Peyer's patch (tissue), 4 donors: ENCODE measurements at regions not wholly inside any gene's neighbourhood (a gene's known extent, or its start where the extent isn't known, plus 50 kb on each side); places are given as distances from the start of the nearest gene placed in this dataset.

Source experiments
- DNase-seq, 3 donors: peaks; one replicate each; pipeline ENCODE4 v3.0.0-alpha.2; 2017 to 2019
- H3K27ac ChIP-seq, 4 donors: fragments of 200-600 bp; sonication (generic); one replicate each; pipeline ENCODE4 v1.5.1; 2016 to 2019
- H3K27me3 ChIP-seq, 2 donors: fragments of 200-600 bp; sonication (generic); one replicate each; pipeline ENCODE4 v1.5.1; 2019
- H3K36me3 ChIP-seq, 3 donors: fragments of 200-600 bp; sonication (generic); one replicate each; pipeline ENCODE4 v1.5.1; 2016 to 2019
- H3K4me1 ChIP-seq, 4 donors: fragments of 200-600 bp; sonication (generic); one replicate each; pipeline ENCODE4 v1.5.1; 2016 to 2019
- H3K4me3 ChIP-seq, 4 donors: fragments of 200-600 bp; sonication (generic); 1 replicate in 3 of 4; 2 replicates in 1 of 4; pipeline ENCODE4 v1.5.1; 2016 to 2019; ENCODE audit warnings: mild to moderate bottlenecking in 1 of 4
- H3K9me3 ChIP-seq, 4 donors: fragments of 200-600 bp; sonication (generic); one replicate each; pipeline ENCODE4 v1.5.1; 2016 to 2019; ENCODE audit warnings: mild to moderate bottlenecking in 1 of 4
- POLR2A ChIP-seq, 2 donors: fragments of 450-650 bp; IDR thresholded peaks; one replicate each; pipeline ENCODE4 v1.5.1; 2017; ENCODE audit warnings: antibody characterized with exemption in 2 of 2, mild to moderate bottlenecking in 2 of 2, moderate library complexity in 2 of 2
- TF ChIP-seq, protein P1 (sequence below), 6 experiments: fragments of 450-650 bp in 4 of 6; fragments of 200-600 bp in 2 of 6; sonication (generic) in 1 of 6; IDR thresholded peaks; one replicate each; pipeline ENCODE4 v1.5.1; 2017 to 2019; ENCODE audit warnings: antibody characterized with exemption in 6 of 6, mild to moderate bottlenecking in 3 of 6, moderate library complexity in 1 of 6

DNA sequence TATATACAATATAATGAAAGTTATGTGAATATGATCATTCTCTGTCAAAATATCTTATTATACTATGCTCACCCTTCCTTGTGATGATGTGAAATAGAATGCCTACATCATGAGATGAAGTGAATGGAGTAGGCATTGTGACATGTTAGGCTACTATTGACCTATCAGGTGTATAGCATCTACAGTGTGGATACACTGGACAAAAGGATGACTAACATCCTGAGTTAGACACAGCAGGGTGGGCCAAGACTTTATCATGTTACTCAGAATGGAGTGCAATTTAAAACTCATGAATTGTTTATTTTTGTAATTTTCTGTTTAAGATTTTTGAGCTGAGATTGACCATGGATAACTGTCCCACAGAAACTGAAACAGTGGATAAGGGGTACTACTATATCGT lies 53.4 kb upstream of the NAV3 start:
- no peaks in the 10 kb centered on the region for H3K27me3 ChIP-seq
- no peak for TF ChIP-seq POLR2A (IDR thresholded peaks at IDR 0.05)
- TF ChIP-seq, protein P1, sequence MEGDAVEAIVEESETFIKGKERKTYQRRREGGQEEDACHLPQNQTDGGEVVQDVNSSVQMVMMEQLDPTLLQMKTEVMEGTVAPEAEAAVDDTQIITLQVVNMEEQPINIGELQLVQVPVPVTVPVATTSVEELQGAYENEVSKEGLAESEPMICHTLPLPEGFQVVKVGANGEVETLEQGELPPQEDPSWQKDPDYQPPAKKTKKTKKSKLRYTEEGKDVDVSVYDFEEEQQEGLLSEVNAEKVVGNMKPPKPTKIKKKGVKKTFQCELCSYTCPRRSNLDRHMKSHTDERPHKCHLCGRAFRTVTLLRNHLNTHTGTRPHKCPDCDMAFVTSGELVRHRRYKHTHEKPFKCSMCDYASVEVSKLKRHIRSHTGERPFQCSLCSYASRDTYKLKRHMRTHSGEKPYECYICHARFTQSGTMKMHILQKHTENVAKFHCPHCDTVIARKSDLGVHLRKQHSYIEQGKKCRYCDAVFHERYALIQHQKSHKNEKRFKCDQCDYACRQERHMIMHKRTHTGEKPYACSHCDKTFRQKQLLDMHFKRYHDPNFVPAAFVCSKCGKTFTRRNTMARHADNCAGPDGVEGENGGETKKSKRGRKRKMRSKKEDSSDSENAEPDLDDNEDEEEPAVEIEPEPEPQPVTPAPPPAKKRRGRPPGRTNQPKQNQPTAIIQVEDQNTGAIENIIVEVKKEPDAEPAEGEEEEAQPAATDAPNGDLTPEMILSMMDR (IDR thresholded peaks at IDR 0.05): no peak
- H3K27ac ChIP-seq: no peak overlapping the region
- no peaks in the 10 kb centered on the region for H3K9me3 ChIP-seq
- H3K36me3 ChIP-seq: no peaks in the 10 kb centered on the region
- no peak for DNase-seq
- no peaks in the 10 kb centered on the region for H3K4me1 ChIP-seq
- no peak overlapping the region for H3K4me3 ChIP-seq

- no peak overlapping the region for H3K4me3 ChIP-seq
- TF ChIP-seq, protein P1 (IDR thresholded peaks at IDR 0.05): no peak
- TF ChIP-seq POLR2A (IDR thresholded peaks at IDR 0.05): no peak
- no peaks in the 10 kb centered on the region for H3K9me3 ChIP-seq
- H3K27me3 ChIP-seq: no peaks in the 10 kb centered on the region
- DNase-seq: no peak
- no peaks in the 10 kb centered on the region for H3K36me3 ChIP-seq
- no peak overlapping the region for H3K27ac ChIP-seq
- no peaks in the 10 kb centered on the region for H3K4me1 ChIP-seq
These were observed 55.9 kb upstream of the NAV3 start for GRCh38 chr12:77774761-77775160.

GRCh38 chr12:77772676-77773298 lies 57.9 kb upstream of the NAV3 start:
- Histone ChIP-seq H3K4me1 (no peaks in the 10 kb centered on the region), H3K4me3 (no peak overlapping the region), H3K27me3 (no peaks in the 10 kb centered on the region), H3K27ac (no peak overlapping the region), H3K9me3 (no peaks in the 10 kb centered on the region), H3K36me3 (no peaks in the 10 kb centered on the region)
- TF ChIP-seq, protein P1 (IDR thresholded peaks at IDR 0.05): no peak
- no peak for TF ChIP-seq POLR2A (IDR thresholded peaks at IDR 0.05)
- no peak for DNase-seq

GRCh38 chr12:77768558-77768957 lies 62.1 kb upstream of the NAV3 start:
- Histone ChIP-seq H3K36me3 (no peaks in the 10 kb centered on the region), H3K4me1 (no peaks in the 10 kb centered on the region), H3K4me3 (no peak overlapping the region), H3K27me3 (no peaks in the 10 kb centered on the region), H3K9me3 (no peaks in the 10 kb centered on the region), H3K27ac (no peak overlapping the region)
- no peak for DNase-seq
- no peak for TF ChIP-seq POLR2A (IDR thresholded peaks at IDR 0.05)
- TF ChIP-seq, protein P1 (IDR thresholded peaks at IDR 0.05): no peak

- Histone ChIP-seq H3K9me3 (no peaks in the 10 kb centered on the region), H3K4me1 (no peaks in the 10 kb centered on the region), H3K27ac (no peak overlapping the region), H3K36me3 (no peaks in the 10 kb centered on the region), H3K27me3 (no peaks in the 10 kb centered on the region), H3K4me3 (no peak overlapping the region)
- TF ChIP-seq, protein P1 (IDR thresholded peaks at IDR 0.05): no peak
- TF ChIP-seq POLR2A (IDR thresholded peaks at IDR 0.05): no peak
- DNase-seq: no peak
These were observed 62.8 kb upstream of the NAV3 start for GRCh38 chr12:77767756-77768343.
